ENCODE measurements at regions not wholly inside any gene's neighbourhood (a gene's known extent, or its start where the extent isn't known, plus 50 kb on each side); places are given as distances from the start of the nearest gene placed in this dataset.

- Histone ChIP-seq H2AFZ (ENCODE audit: low read depth, low read length) (no peak overlapping the region), H3K4me3 (replicated peaks in 1 of 3; ENCODE audit: insufficient read depth in 1 of 3, low read depth in 1 of 3, low read length in 3 of 3) (no peak overlapping the region), H3K9me1 (replicated peaks; ENCODE audit: control insufficient read depth, extremely low read depth, insufficient read depth, low read length) (no peaks in the 10 kb centered on the region), H3K27me3 (ENCODE audit: control insufficient read depth in 2 of 2, insufficient read depth in 2 of 2, low read length in 2 of 2) (no peaks in the 10 kb centered on the region), H3K4me2 (ENCODE audit: insufficient read depth, low read length) (no peak overlapping the region), H3K9ac (replicated peaks; ENCODE audit: extremely low read depth, insufficient read depth, low read length) (no peak overlapping the region), H3K9me3 (replicated peaks; ENCODE audit: control insufficient read depth, insufficient read depth, low read length) (no peaks in the 10 kb centered on the region), H3K4me1 (ENCODE audit: control insufficient read depth, extremely low read depth, insufficient read depth, low read length) (peaks cover 9% of the 10 kb centered on the region), H3K79me2 (ENCODE audit: control insufficient read depth, insufficient read depth, low read length) (peaks cover 7% of the 10 kb centered on the region), H3K36me3 (ENCODE audit: control insufficient read depth in 2 of 2, extremely low read depth in 1 of 2, insufficient read depth in 2 of 2, low read length in 2 of 2) (peaks cover 26 to 48% of the 10 kb centered on the region in 2 experiments), H3K27ac (ENCODE audit: insufficient read depth, low read depth, low read length) (no peak overlapping the region), H4K20me1 (replicated peaks; ENCODE audit: control insufficient read depth, extremely low read depth, insufficient read depth, low read length) (no peaks in the 10 kb centered on the region)
- intact Hi-C loops (cut with micrococcal nuclease) = no loop called here
- DNase-seq (ENCODE audit: low read depth, low spot score) (no peak), FAIRE-seq (no peak)
- no TSS peak for BruUV-seq (replicated peaks)
- TF ChIP-seq GATA2 (IDR thresholded peaks at IDR 0.05; ENCODE audit: insufficient read depth, insufficient read length, low read depth, low read length) (no peak), CTCF (IDR thresholded peaks at IDR 0.05; ENCODE audit: extremely low read depth in 1 of 2, insufficient read depth in 1 of 2, low read depth in 1 of 2, low read length in 2 of 2) (no peak), MAX (IDR thresholded peaks at IDR 0.05; ENCODE audit: insufficient read depth, insufficient read length) (no peak), EZH2 (IDR thresholded peaks at IDR 0.05; ENCODE audit: borderline replicate concordance, low read depth, low read length, severe bottlenecking) (no peak), MYC (IDR thresholded peaks at IDR 0.05; ENCODE audit: low read depth, low read length) (no peak), POLR2A (IDR thresholded peaks at IDR 0.05; ENCODE audit: low read depth, low read length) (no peak), JUN (IDR thresholded peaks at IDR 0.05; ENCODE audit: borderline replicate concordance, insufficient read depth, insufficient read length, low read depth) (no peak), POLR2AphosphoS5 (IDR thresholded peaks at IDR 0.05; ENCODE audit: insufficient read depth, low read depth, low read length) (no peak), FOS (IDR thresholded peaks at IDR 0.05; ENCODE audit: borderline replicate concordance, insufficient read depth, low read length) (no peak)
- dilution Hi-C loops (cut with MboI; ENCODE audit: extremely low pct_ligation_motif_present, low sequenced_read_pairs) = no loop called here
- POLR2A ChIA-PET = no interaction called here
- CTCF ChIA-PET = interaction anchor here (6.6 kb wide), 1 partner anchor 24 kb away, joined by 42 read pairs; no protein-coding TSS in a partner anchor
Measured at GRCh38 chr2:196314157-196314556, 142.8 kb upstream of the STK17B start.

Measured in endothelial cell of umbilical vein (primary cell).